PC-3 (cell line): ENCODE measurements at regions not wholly inside any gene's neighbourhood (a gene's known extent, or its start where the extent isn't known, plus 50 kb on each side); places are given as distances from the start of the nearest gene placed in this dataset.

Experiments
- ATAC-seq: fragments of 200-7000 bp; cut with Tn5 transposase; 2 replicates; pipeline ENCODE4 v1.9.1; 2020; ENCODE audit warnings: mild to moderate bottlenecking, moderate library complexity
- BruUV-seq: library from RNA; stranded (reverse); fragments of 400-500 nt; replicated peaks from 2 replicates; lab custom pipeline; 2021; lab: Mats Ljungman, UMichigan
- CTCF ChIA-PET: fragments of 300-600 bp; sonication (Branson Sonifier 250); formaldehyde crosslinking; loops from one replicate; lab custom pipeline; 2022; ENCODE audit warnings: antibody characterized with exemption; lab: Charles Lee
- POLR2A ChIA-PET: fragments of 300-600 bp; sonication (Branson Sonifier 250); formaldehyde crosslinking; loops from one replicate; lab custom pipeline; 2022; ENCODE audit warnings: antibody characterized with exemption; ENCODE audit not compliant: unreplicated experiment; lab: Charles Lee
- DNase-seq: peaks from one replicate; pipeline ENCODE4 v3.0.0-alpha.2; 2015
- H2AFZ ChIP-seq: fragments of 300-600 bp; sonication (generic); 2 replicates; pipeline ENCODE4 v1.6.0; 2016; ENCODE audit warnings: antibody characterized with exemption, low read length
- H3F3A ChIP-seq: fragments of 300-600 bp; sonication (generic); one replicate; pipeline ENCODE4 v1.6.0; 2017; ENCODE audit warnings: antibody characterized with exemption, low read length, control low read depth, mild to moderate bottlenecking; ENCODE audit not compliant: unreplicated experiment
- H3K27ac ChIP-seq: fragments of 300-600 bp; sonication (generic); 2 replicates; pipeline ENCODE4 v1.5.1; 2016; ENCODE audit warnings: mild to moderate bottlenecking, low read length
- H3K27me3 ChIP-seq: fragments of 300-600 bp; sonication (generic); 2 replicates; pipeline ENCODE4 v1.6.1; 2016; ENCODE audit warnings: low read length, mixed read lengths
- H3K36me3 ChIP-seq: fragments of 300-600 bp; sonication (generic); 2 replicates; pipeline ENCODE4 v1.6.1; 2016; ENCODE audit warnings: low read depth, mixed run types, low read length, mixed read lengths
- H3K4me1 ChIP-seq: fragments of 300-600 bp; sonication (generic); 2 replicates; pipeline ENCODE4 v1.5.1; 2016; ENCODE audit warnings: low read length; ENCODE audit not compliant: insufficient read depth
- H3K4me2 ChIP-seq: fragments of 300-600 bp; sonication (generic); 2 replicates; pipeline ENCODE4 v1.6.0; 2016; ENCODE audit warnings: low read length
- H3K4me3 ChIP-seq: fragments of 300-600 bp; sonication (generic); 2 replicates; pipeline ENCODE4 v1.5.1; 2016; ENCODE audit warnings: mild to moderate bottlenecking, low read length, mixed read lengths
- H3K79me2 ChIP-seq: fragments of 300-600 bp; sonication (generic); 2 replicates; pipeline ENCODE4 v1.6.1; 2017; ENCODE audit warnings: low read length, mixed read lengths
- H3K9ac ChIP-seq: fragments of 300-600 bp; sonication (generic); 2 replicates; pipeline ENCODE4 v1.6.0; 2016; ENCODE audit warnings: mild to moderate bottlenecking, low read length
- H3K9me2 ChIP-seq: fragments of 300-600 bp; sonication (generic); replicated peaks from 2 replicates; pipeline ENCODE4 v1.6.1; 2016; ENCODE audit warnings: mixed run types, low read length, mixed read lengths
- H3K9me3 ChIP-seq: fragments of 300-600 bp; sonication (generic); 2 replicates; pipeline ENCODE4 v1.6.1; 2016; ENCODE audit warnings: low read length, mixed read lengths
- H4K20me1 ChIP-seq: fragments of 300-600 bp; sonication (generic); 2 replicates; pipeline ENCODE4 v1.6.1; 2016; ENCODE audit warnings: low read length, mixed read lengths
- EZH2 ChIP-seq: fragments of 300-600 bp; sonication (generic); IDR thresholded peaks from one replicate; pipeline ENCODE4 v1.6.1; 2017; ENCODE audit warnings: antibody characterized with exemption, mild to moderate bottlenecking, low read length; ENCODE audit not compliant: unreplicated experiment
- EZH2phosphoT487 ChIP-seq: fragments of 300-600 bp; sonication (generic); IDR thresholded peaks from 2 replicates; pipeline ENCODE4 v1.6.1; 2018; ENCODE audit warnings: mild to moderate bottlenecking, antibody characterized with exemption, low read length, borderline replicate concordance
- intact Hi-C: fragments of 100-400 bp; cut with micrococcal nuclease; formaldehyde crosslinking; loops from 2 replicates; pipeline ENCODE4 v1.9.0; 2023
- TF ChIP-seq, protein P1 (sequence below): fragments of 300-600 bp; sonication (generic); conservative IDR thresholded peaks from 2 replicates; pipeline ENCODE4 v1.5.1; 2017; ENCODE audit warnings: antibody characterized with exemption, low read depth, mild to moderate bottlenecking, low read length

DNA sequence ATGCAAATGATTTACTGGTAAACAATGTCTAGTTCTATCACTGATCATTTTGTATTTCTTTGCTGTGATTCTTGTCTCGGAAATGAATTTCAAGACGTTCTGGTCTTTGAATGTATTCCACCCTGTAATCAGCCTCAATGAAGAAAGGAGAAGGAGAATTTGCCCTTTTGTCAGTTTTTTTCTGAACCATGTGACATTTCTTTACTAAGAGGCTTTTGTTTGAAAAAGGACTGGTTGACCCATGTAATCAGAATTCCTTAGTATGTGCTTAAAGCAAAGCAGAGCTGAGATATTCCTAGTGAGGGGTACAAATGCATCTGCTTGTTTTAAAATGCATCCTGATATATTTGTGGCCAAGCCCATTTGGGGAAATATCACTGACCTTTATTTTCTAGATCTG lies 581.6 kb downstream of the ETV1 start:
- no TSS peak for BruUV-seq
- H3F3A ChIP-seq: no peaks in the 10 kb centered on the region
- H2AFZ ChIP-seq: no peak overlapping the region; the same call in 1 of the 2 replicates
- no peaks in the 10 kb centered on the region for H3K36me3 ChIP-seq
- no peaks in the 10 kb centered on the region for H3K79me2 ChIP-seq
- intact Hi-C loops: no loop called here
- H3K4me3 ChIP-seq: no peak overlapping the region
- TF ChIP-seq EZH2phosphoT487 (no peak), EZH2 (no peak)
- TF ChIP-seq, protein P1, sequence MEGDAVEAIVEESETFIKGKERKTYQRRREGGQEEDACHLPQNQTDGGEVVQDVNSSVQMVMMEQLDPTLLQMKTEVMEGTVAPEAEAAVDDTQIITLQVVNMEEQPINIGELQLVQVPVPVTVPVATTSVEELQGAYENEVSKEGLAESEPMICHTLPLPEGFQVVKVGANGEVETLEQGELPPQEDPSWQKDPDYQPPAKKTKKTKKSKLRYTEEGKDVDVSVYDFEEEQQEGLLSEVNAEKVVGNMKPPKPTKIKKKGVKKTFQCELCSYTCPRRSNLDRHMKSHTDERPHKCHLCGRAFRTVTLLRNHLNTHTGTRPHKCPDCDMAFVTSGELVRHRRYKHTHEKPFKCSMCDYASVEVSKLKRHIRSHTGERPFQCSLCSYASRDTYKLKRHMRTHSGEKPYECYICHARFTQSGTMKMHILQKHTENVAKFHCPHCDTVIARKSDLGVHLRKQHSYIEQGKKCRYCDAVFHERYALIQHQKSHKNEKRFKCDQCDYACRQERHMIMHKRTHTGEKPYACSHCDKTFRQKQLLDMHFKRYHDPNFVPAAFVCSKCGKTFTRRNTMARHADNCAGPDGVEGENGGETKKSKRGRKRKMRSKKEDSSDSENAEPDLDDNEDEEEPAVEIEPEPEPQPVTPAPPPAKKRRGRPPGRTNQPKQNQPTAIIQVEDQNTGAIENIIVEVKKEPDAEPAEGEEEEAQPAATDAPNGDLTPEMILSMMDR: no peak
- ATAC-seq (no peak), DNase-seq (no peak)
- peaks cover 9% of the 10 kb centered on the region; the same call in 1 of the 2 replicates for H3K4me1 ChIP-seq
- ChIA-PET POLR2A (no interaction called here), CTCF (no interaction called here)
- H4K20me1 ChIP-seq: no peaks in the 10 kb centered on the region
- no peaks in the 10 kb centered on the region for H3K27me3 ChIP-seq
- no peaks in the 10 kb centered on the region for H3K9me3 ChIP-seq
- H3K27ac ChIP-seq: no peak overlapping the region
- H3K9me2 ChIP-seq: no peaks in the 10 kb centered on the region
- no peak overlapping the region for H3K4me2 ChIP-seq
- no peak overlapping the region for H3K9ac ChIP-seq

DNA sequence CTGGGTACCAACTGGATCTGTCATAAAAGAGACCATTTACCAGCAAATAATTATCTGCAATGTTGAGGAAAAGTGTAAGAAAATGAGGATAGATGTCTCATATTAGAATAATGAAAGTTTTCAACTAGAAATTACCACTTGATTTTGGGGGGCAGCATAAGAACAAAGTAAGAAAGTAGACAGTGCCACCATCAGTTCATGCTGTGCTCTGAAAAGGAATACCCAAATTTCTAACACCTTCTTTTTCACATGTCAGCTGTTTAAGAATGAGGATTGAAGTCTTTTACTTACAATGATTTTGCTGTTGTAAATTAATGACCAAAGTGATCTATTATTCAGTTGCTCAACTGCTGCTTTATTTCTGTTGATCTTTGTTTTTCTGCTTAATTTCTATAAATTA lies 578.3 kb downstream of the ETV1 start:
- H3K79me2 ChIP-seq: no peaks in the 10 kb centered on the region
- no peak for DNase-seq
- no peaks in the 10 kb centered on the region for H3K9me3 ChIP-seq
- H3K27ac ChIP-seq: no peak overlapping the region
- intact Hi-C loops: loop anchor here (2.0 to 10.0 kb wide), 3 partner anchors 104 to 574 kb away; partner anchors contain the start of gene ETV1
- H2AFZ ChIP-seq: no peak overlapping the region
- no peaks in the 10 kb centered on the region for H4K20me1 ChIP-seq
- peaks cover 26% of the 10 kb centered on the region for H3K4me1 ChIP-seq
- no peaks in the 10 kb centered on the region for H3K27me3 ChIP-seq
- H3K4me3 ChIP-seq: no peak overlapping the region
- ChIA-PET POLR2A (no interaction called here), CTCF (no interaction called here)
- H3K9ac ChIP-seq: no peak overlapping the region
- no TSS peak for BruUV-seq
- no peaks in the 10 kb centered on the region for H3K9me2 ChIP-seq
- H3F3A ChIP-seq: no peaks in the 10 kb centered on the region
- no peak overlapping the region for H3K4me2 ChIP-seq
- H3K36me3 ChIP-seq: no peaks in the 10 kb centered on the region
- TF ChIP-seq EZH2: no peak
- TF ChIP-seq, protein P1: peak; percentile 32; the same call in 1 of the 2 replicates
- no peak for ATAC-seq

GRCh38 chr7:13411636-13412035 lies 577.8 kb downstream of the ETV1 start:
- intact Hi-C loops: loop anchor here (2.0 to 10.0 kb wide), 3 partner anchors 104 to 573 kb away; partner anchors contain the start of gene ETV1
- ChIA-PET POLR2A (no interaction called here), CTCF (no interaction called here)
- H4K20me1 ChIP-seq: no peaks in the 10 kb centered on the region
- no peaks in the 10 kb centered on the region for H3K27me3 ChIP-seq
- H3K4me3 ChIP-seq: no peak overlapping the region
- no peaks in the 10 kb centered on the region for H3K9me3 ChIP-seq
- ATAC-seq (no peak), DNase-seq (no peak)
- no peaks in the 10 kb centered on the region for H3K79me2 ChIP-seq
- no peaks in the 10 kb centered on the region for H3F3A ChIP-seq
- peaks cover 26% of the 10 kb centered on the region for H3K4me1 ChIP-seq
- H3K9ac ChIP-seq: no peak overlapping the region
- H3K4me2 ChIP-seq: no peak overlapping the region
- no peak overlapping the region for H2AFZ ChIP-seq
- H3K36me3 ChIP-seq: no peaks in the 10 kb centered on the region
- TF ChIP-seq, protein P1: no peak
- TF ChIP-seq EZH2phosphoT487: no peak
- TF ChIP-seq EZH2: no peak
- no TSS peak for BruUV-seq
- no peak overlapping the region for H3K27ac ChIP-seq
- H3K9me2 ChIP-seq: no peaks in the 10 kb centered on the region
